ENCODE measurements at regions not wholly inside any gene's neighbourhood (a gene's known extent, or its start where the extent isn't known, plus 50 kb on each side); places are given as distances from the start of the nearest gene placed in this dataset.

DNA sequence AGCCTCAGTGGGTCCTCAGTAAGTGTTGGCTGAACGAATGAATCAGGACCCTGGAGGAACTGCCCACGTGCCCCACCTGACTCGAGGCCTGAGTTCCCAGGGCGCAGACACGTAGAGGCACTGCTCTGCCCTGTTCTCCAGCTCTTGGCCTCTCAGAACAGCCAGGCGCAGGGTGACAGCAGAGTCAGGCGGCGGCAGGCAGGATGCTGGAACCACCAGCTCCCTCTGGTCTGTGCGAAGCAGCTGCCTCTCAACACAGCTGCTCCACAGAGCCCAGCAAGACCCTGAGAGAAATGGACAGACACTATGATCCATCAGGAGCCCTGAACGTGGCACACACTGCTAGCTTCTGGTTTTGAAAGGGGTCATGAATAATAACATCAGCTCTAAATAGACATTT lies 53.1 kb upstream of the BCO1 start:
- ATAC-seq: no peak
- no peak for DNase-seq (ENCODE audit: low spot score)

GRCh38 chr16:81181013-81181720 lies 57.3 kb upstream of the BCO1 start:
- ATAC-seq (peak; percentile 48), DNase-seq (ENCODE audit: low spot score) (peak; percentile 47)

DNA sequence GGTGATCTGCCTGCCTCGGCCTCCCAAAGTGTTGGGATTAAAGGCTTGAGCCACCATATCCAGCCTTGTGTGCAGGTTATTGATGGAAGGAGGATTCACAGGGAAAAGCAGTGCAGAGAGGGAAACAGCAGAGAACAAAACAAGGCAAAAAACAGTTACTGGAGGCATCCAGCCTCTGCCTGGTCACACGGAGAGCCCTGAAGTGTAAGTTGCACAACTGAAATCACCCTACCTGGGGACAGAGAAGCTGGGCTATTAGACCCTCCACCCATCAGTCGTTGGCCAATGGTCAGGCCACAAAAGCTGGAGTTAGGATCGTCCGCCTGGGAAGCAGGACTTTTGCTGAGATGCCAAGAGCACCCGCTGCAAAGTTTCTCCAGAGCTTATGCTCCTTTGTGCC lies 57.9 kb upstream of the BCO1 start:
- ATAC-seq (no peak), DNase-seq (ENCODE audit: low spot score) (no peak)

DNA sequence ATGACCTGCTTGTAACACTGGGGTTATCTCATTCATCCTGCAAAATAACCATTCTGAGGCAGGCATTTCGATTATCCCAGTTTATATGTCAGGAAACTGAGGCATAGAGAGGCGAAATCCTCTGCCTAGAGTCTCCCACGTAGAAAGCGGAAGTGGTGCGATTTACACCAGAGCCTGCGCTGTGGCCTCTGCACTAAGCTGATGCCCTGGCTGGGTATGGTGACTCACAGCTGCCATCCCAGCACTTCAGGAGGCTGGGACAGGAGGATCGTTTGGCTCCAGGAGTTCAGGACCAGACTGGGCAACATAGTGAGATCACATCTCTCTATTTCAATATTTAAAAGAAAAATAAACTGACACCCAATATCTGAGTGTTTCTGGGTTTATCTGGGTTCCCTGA lies 59.3 kb upstream of the BCO1 start:
- no peak for ATAC-seq
- DNase-seq (ENCODE audit: low spot score): no peak

DNA sequence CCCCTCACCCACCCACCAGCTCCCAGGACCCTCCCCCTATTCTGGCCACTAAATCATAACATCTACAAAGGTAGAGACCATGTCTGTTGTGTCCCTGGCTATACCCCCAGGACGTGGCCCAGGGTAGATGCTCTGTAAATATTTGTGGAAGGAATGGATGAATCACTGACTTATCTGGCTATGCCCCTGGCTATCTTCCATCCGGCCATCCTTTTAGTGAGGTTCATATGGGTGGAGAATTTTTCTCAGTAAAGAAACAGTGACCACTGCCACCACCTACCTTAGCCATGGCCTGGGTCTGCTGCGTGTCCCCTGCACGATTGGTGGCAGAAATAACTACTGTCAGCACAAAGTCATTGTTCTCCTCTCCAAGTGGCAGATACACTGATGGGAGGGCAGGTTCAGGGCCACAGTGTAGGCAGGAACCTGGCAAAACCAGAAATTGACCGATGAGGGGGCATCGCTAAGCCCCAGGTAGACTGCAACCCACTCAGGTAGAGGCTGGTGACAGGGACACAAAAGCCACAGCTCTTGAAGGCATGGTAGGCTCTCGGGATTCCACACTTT lies 63.1 kb upstream of the BCO1 start:
- ATAC-seq (no peak), DNase-seq (ENCODE audit: low spot score) (no peak)

- DNase-seq (ENCODE audit: low spot score): no peak
- ATAC-seq: no peak
These were observed 63.7 kb upstream of the BCO1 start for GRCh38 chr16:81174644-81175324.

DNA sequence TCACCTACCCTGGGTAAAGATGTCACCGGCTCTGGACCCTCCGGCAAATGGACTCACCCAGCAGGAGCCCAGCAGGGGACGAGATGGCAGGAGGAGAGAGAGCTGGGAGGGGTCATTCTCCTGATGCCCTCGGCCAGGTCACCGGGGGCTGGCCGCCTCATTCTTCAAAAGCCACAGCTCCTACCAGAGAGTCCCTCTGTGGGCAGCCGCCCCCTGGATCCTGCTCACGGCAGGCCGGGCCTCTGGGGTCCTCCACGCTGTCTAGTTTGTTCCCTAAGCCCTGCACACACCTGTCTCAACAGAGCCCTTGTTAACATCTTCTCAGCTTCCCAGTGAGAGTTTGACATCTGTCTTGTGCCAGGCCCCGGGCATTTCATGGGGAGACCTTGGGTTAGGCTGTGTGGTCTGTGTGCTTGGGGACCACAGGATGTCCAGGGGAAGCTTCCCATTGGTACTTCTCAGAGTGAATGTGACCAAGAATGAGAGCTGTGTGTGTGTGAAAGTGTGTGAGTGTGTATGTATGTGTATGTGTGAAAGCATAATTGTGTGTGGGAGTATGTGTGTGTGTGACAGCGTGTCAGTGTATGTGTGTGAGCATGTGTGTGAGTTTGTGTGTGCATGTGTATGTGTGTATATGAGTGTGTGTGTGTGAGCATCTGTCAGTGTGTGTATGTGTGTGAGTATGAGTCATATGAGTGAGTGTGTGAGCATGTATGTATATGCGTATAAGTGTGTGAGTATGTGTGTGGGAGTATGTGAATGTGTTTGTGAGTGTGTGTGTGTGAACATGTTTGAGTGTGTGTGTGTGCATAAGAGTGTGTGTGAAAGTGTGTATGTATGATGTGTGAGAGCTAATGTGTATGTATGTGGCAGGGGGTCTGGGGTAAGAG lies 65.5 kb upstream of the BCO1 start:
- no peak for ATAC-seq
- DNase-seq (ENCODE audit: low spot score): no peak

DNA sequence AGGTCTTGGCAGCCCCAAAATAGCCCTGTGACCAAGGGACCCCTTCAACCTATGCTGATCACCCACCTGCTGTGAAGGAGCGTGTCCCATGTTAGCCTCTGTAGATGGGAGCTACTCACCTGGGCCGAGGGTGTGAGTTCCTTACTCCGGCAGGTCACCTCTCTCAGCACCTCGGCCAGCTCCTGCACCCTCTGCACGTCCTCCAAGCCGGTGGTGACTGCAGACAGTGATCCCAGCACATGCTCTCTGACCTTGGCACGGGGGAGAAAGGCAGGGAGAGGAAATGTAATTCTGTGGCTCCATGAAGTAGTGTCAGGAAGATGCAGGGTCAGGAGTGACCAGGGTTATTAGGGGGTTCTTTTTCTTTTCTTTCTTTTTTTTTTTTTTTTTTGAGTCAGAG lies 67.7 kb upstream of the BCO1 start:
- ATAC-seq (no peak), DNase-seq (ENCODE audit: low spot score) (no peak)

- DNase-seq (ENCODE audit: low spot score): no peak
- no peak for ATAC-seq
These were observed 70.1 kb upstream of the BCO1 start for GRCh38 chr16:81168406-81168805.

DNA sequence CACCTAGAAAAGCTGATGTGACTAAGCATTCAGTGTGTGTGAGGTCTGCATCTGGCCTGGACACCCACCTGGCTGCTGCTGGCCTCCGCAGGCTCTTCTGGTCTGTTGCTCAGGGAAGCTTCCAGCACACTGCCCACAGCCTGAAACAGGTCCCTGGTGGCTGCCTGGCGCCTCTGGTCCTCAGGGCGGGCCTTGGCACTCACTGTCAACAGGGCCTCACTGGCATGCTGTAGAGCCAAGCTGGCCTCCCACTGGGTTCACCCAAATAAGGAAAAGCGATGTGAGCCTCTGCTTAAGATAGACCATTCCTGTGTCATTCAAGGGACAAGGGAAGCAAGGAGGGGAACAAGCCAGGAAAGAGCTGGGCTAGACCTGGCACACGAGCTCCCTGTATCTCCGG lies 70.6 kb upstream of the BCO1 start:
- no peak for ATAC-seq

DNA sequence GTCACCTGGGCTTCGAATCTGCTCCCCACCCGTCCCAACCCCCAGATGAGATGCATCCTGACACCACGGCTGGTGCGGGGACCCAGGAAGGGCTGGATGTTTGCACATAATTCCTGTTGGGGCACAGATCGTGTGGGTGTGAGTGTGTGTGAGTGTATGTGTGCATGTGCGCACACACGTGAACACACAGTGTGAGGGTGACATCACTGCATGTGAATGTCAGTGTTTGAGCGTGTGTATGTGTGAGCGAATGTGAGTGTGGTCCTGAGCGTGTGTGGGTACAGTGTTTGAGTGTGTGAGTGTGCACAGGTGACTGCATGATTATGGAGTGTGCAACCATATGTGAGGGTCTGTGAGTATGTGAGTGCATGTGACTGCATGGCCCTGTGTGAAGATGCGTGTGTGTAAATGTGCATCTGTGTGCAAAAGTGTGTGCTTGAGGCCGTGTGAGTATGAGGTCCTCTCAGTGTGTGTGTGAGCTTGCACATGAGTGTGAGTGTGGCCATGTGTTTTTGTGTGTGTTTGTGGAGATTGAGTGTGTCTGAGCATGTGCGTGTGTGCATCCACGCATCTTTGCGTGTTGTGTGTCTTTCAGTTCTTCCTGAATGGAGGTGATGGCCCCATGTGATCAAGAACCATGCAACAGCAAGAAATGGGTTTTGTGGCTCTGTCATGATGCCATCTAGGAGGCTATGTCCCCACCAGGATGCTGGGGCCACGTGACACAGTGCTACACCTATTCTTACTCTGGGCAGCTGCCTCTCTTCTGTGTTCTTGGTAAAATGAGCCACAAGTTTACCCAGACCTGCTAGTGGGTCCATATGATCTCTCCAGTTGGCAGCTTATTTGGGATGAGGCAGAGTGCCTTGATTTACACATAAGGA lies 70.5 kb upstream of the GCSH start:
- ATAC-seq (no peak), DNase-seq (ENCODE audit: low spot score) (no peak)

More for the DNA sequence above, 70.6 kb upstream of the BCO1 start:
- DNase-seq (ENCODE audit: low spot score): no peak

DNA sequence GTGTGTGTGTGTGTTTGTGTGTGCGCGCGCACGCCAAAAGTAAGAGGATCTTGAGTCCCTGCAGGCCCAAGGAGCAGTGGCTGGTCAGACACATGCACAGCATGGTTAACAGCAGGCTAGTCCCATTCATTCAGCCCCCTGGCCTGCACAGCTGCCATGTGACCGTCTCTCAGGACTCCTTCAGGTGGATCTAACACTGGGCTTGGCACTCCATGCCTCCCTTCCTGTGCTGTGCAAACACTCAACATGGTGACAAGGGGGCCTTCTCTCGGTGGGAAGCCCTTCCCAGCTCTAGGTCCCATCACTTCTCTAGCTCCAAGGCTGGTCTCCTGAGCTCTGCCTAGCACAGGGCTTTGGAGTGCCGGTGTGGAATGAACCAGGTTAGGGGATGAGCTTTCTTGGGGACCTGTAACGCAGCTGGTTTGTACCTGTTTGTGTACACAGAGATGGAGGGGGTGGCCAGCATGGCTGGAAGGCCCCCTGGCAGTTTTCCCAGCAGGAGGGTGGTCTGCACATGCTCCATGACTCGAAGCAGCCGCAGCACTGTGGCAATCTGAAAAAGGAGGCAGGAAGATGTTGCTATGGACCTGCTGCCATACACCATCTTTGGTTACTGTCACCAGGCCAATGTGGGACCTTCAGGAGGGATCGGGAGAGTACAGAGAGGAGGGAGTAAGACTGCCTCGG lies 69.4 kb upstream of the GCSH start:
- ATAC-seq: no peak
- DNase-seq (ENCODE audit: low spot score): no peak

DNA sequence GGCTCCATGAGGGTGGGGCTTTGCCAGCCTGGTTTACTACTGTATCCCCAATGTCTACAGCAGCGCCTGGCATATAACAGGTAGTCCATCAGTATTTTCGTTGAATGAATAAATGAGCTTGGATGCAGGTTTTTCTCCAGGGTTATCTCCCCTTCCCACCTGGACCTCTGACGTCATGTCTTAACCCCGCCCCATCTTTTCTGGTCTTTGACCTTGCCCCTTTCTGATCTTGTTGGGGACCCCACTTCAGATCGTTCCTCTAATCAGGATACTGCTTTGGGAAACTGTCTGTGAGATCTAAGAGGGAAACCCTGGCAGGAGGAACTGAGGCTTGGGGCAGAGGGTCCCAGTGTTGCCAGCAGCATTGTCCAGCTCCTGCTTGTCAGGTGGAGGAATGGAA lies 68.8 kb upstream of the GCSH start:
- ATAC-seq: no peak
- DNase-seq (ENCODE audit: low spot score): no peak

DNA sequence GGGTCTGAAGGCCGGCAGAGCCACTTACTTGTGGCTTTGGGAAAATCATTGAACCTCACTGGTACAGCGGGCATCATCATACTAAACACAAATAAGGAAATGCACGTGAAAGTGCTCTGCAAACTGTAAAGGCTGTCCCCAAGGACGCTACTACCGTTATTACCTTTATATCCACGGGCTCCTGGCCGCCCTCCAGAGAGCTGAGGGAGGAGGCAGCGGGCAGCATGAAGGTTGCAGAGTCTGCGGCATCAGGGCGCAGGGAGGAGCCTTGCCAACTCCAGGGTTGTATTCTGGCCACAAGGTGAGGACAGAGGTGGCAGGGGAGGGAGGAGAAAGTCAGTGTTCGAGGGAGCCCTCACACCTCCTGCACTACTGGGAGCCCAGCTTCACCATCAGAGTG lies 68.3 kb upstream of the GCSH start:
- no peak for ATAC-seq
- no peak for DNase-seq (ENCODE audit: low spot score)

DNA sequence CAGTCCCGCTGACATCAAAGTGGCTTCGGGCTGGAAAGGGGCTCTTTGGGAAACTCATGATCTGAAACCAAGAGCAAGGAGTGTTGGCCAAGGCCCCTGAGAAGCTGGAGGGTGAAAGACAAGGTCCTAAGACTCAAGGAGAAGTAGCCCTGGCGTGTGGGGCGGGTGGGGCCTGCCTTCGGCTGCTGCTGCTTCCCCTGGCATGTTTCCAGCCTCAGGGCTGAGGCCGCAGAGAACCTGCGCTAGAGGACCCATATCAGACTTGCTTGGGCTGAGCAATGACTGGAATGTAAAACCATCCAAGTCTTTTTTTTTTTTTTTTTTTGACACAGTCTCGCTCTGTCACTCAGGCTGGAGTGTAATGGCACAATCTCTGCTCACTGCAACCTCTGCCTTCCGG lies 67.5 kb upstream of the GCSH start:
- ATAC-seq (no peak), DNase-seq (ENCODE audit: low spot score) (no peak)

- DNase-seq (ENCODE audit: low spot score) (no peak), ATAC-seq (no peak)
These were observed 62.8 kb upstream of the GCSH start for GRCh38 chr16:81158964-81159363.

DNA sequence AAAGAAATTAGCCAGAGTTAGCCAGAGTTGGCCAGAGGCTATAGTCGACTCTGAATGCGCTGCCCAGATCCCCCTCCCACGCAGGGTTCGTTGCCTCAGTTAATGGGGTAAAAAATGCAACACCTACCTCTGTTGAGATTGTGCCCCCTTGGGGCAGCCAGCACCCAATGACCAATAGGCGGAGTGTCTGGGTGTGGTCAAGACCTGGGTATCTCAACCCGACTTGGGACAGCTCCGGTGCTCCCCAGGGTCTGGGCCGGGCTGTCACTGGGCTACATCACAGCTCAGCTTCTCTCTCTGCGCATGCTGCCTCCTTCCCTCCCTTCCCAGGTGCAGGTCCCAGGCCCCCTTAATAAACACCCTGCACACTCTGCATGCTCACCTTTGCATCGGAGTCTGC lies 59.6 kb upstream of the GCSH start:
- no peak for ATAC-seq
- DNase-seq (ENCODE audit: low spot score): no peak

DNA sequence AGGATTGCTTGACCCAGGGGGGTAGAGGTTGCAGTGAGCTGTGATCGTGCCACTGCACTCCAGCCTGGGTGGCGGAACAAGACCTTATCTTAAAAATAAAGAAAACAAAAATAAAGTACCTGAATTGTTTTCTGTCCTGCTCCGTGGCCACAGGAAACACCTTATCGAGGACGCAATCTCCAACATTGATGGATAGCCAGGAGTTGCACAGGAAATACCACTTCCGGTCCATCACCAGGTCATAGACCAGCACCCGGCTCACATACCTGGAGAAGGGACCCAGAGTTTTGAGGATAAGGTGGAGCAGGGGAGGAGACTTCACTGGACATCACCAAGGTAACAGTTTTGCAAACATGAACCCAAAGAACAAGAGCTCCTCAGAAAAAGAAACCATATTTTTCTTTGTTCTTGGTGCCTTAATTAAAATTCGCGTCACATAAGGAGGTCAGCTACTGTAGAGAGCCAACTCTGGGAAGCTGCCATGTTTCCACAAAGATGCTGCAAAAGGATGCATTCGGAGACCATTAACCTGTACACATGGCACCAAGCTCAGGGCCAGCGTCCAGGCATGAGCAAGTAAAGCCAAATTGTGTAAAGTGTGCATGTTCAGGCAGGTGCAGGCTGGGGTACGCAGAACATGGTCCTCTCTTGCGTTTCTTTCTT lies 55.6 kb upstream of the GCSH start:
- DNase-seq (ENCODE audit: low spot score) (no peak), ATAC-seq (no peak)

DNA sequence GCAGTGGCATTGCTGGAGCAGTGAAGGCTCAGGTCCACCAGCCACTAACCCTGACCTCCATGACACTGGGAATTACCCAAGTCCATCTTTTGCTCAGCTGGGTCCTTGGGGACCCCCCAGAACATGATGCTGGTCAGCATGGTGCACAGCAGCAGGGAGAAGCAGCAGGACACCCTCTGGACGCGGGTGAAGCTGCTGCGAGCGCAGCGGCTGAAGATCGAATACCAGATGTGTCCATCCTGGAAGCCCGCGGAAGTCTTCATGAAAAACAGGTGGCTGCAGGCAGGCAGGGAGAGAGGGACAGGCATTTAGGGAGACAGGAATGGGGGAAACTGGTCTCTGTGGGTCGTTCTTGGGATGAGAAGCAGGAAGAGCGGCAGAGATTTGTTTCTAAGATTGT lies 53.4 kb upstream of the GCSH start:
- no peak for ATAC-seq
- no peak for DNase-seq (ENCODE audit: low spot score)

Data from left lobe of liver (tissue), 2 donors.